Choroid plexus epithelial cell (primary cell): ENCODE measurements at regions not wholly inside any gene's neighbourhood (a gene's known extent, or its start where the extent isn't known, plus 50 kb on each side); places are given as distances from the start of the nearest gene placed in this dataset.

Experiments used
- DNase-seq: peaks from one replicate; pipeline ENCODE4 v3.0.0-alpha.2; 2010; ENCODE audit warnings: low read depth
- H3K4me3 ChIP-seq: 2 replicates; pipeline ENCODE4 v1.5.1; 2011; ENCODE audit warnings: low read depth, mild to moderate bottlenecking, control low read depth, low read length, moderate library complexity
- CTCF ChIP-seq: conservative IDR thresholded peaks from 2 replicates; pipeline ENCODE4 v1.5.1; 2011; ENCODE audit warnings: low read depth, mild to moderate bottlenecking, control low read depth, inconsistent platforms, low read length, moderate library complexity

GRCh38 chr3:140816372-140817195, 125.1 kb upstream of the SLC25A36 start:
- no peak overlapping the region for H3K4me3 ChIP-seq
- DNase-seq: no peak
- no peak for TF ChIP-seq CTCF

GRCh38 chr3:140821493-140821892, 120.1 kb upstream of the SLC25A36 start:
- TF ChIP-seq CTCF: no peak
- no peak for DNase-seq

GRCh38 chr3:140822401-140823047, 119.1 kb upstream of the SLC25A36 start:
- no peak for TF ChIP-seq CTCF

More at GRCh38 chr3:140821493-140821892, 120.1 kb upstream of the SLC25A36 start:
- H3K4me3 ChIP-seq: no peak overlapping the region

GRCh38 chr3:140823106-140823505, 118.5 kb upstream of the SLC25A36 start:
- no peak overlapping the region for H3K4me3 ChIP-seq
- no peak for TF ChIP-seq CTCF
- DNase-seq: no peak

More at GRCh38 chr3:140822401-140823047, 119.1 kb upstream of the SLC25A36 start:
- no peak overlapping the region for H3K4me3 ChIP-seq
- no peak for DNase-seq

GRCh38 chr3:140827894-140828293, 113.7 kb upstream of the SLC25A36 start:
- no peak for DNase-seq
- H3K4me3 ChIP-seq: no peak overlapping the region
- no peak for TF ChIP-seq CTCF

- DNase-seq: no peak
- H3K4me3 ChIP-seq: no peak overlapping the region
- TF ChIP-seq CTCF: no peak
Observed at GRCh38 chr3:140828585-140828984, 113.1 kb upstream of the SLC25A36 start.
